Panc1 (cell line): ENCODE measurements at regions not wholly inside any gene's neighbourhood (a gene's known extent, or its start where the extent isn't known, plus 50 kb on each side); places are given as distances from the start of the nearest gene placed in this dataset.

Experiments used
- ATAC-seq: fragments of 200-7000 bp; cut with Tn5 transposase; 2 replicates; pipeline ENCODE4 v1.9.1; 2020; ENCODE audit warnings: mild to moderate bottlenecking, moderate library complexity
- BruUV-seq: library from RNA; stranded (reverse); fragments of 400-500 nt; replicated peaks from 2 replicates; lab custom pipeline; 2021; lab: Mats Ljungman, UMichigan
- CTCF ChIA-PET: fragments of 300-600 bp; sonication (Branson Sonifier 250); formaldehyde crosslinking; loops from one replicate; lab custom pipeline; 2022; ENCODE audit warnings: antibody characterized with exemption; lab: Charles Lee
- POLR2A ChIA-PET: fragments of 300-600 bp; sonication (Branson Sonifier 250); formaldehyde crosslinking; loops from one replicate; lab custom pipeline; 2022; ENCODE audit warnings: antibody characterized with exemption; lab: Charles Lee
- DNase-seq: peaks from one replicate; pipeline ENCODE4 v3.0.0-alpha.2; 2010; ENCODE audit warnings: low read depth, low spot score
- H3K27ac ChIP-seq: 2 replicates; pipeline ENCODE4 v1.5.1; 2011; ENCODE audit warnings: mild to moderate bottlenecking, low read length, inconsistent platforms
- H3K27me3 ChIP-seq: fragments of 200-500 bp; sonication (Bioruptor generic); 2 replicates; pipeline ENCODE4 v1.6.0; 2014; ENCODE audit warnings: low read length, inconsistent platforms; ENCODE audit not compliant: control insufficient read depth, insufficient read depth
- H3K36me3 ChIP-seq: fragments of 200-500 bp; sonication (Bioruptor generic); 2 replicates; pipeline ENCODE4 v1.5.1; 2014; ENCODE audit warnings: inconsistent platforms, mild to moderate bottlenecking, low read length, moderate library complexity; ENCODE audit not compliant: control insufficient read depth, insufficient read depth
- H3K4me1 ChIP-seq: 2 replicates; pipeline ENCODE4 v1.5.1; 2011; ENCODE audit warnings: inconsistent platforms, mild to moderate bottlenecking, low read length, moderate library complexity; ENCODE audit not compliant: control insufficient read depth, insufficient read depth
- H3K4me3 ChIP-seq, 2 experiments: 2 replicates each; pipeline ENCODE4 v1.5.1; 2011 to 2012; ENCODE audit warnings: low read depth in 2 of 2, low read length in 2 of 2, mild to moderate bottlenecking in 2 of 2, inconsistent platforms in 1 of 2, moderate library complexity in 1 of 2
- H3K9me3 ChIP-seq: fragments of 200-500 bp; sonication (Bioruptor generic); 2 replicates; pipeline ENCODE4 v1.5.1; 2014; ENCODE audit warnings: low read depth, mild to moderate bottlenecking, inconsistent platforms, low read length, moderate library complexity; ENCODE audit not compliant: control insufficient read depth, insufficient read depth
- POLR2AphosphoS5 ChIP-seq: IDR thresholded peaks from 2 replicates; pipeline ENCODE4 v1.6.1; 2012; ENCODE audit warnings: mild to moderate bottlenecking, low read depth, low read length, moderate library complexity
- SIN3A ChIP-seq: IDR thresholded peaks from 2 replicates; pipeline ENCODE4 v1.6.1; 2012; ENCODE audit warnings: low read depth, mild to moderate bottlenecking, low read length, moderate library complexity, borderline replicate concordance; ENCODE audit not compliant: insufficient read depth
- TCF7L2 ChIP-seq: IDR thresholded peaks from 2 replicates; pipeline ENCODE4 v1.6.1; 2011; ENCODE audit warnings: mild to moderate bottlenecking, low read depth, low read length, inconsistent platforms
- in situ Hi-C: cut with HindIII; loops from 2 replicates; pipeline ENCODE4 v1.10.0; 2016; ENCODE audit warnings: low sequenced_read_pairs, low pct_unique_long_range_greater_than_20kb
- intact Hi-C: fragments of 100-400 bp; cut with micrococcal nuclease; formaldehyde crosslinking; loops from one replicate; pipeline ENCODE4 v1.10.0; 2022; ENCODE audit not compliant: unreplicated experiment
- TF ChIP-seq, protein P1 (sequence below), 2 experiments: IDR thresholded peaks; 2 replicates each; pipeline ENCODE4 v1.6.1; 2011 to 2012; ENCODE audit warnings: low read depth in 2 of 2, control low read depth in 1 of 2, low read length in 1 of 2, mild to moderate bottlenecking in 1 of 2, moderate library complexity in 1 of 2; ENCODE audit not compliant: insufficient read depth in 1 of 2
- TF ChIP-seq, protein P2 (sequence below): fragments of 450-650 bp; IDR thresholded peaks from 2 replicates; pipeline ENCODE4 v1.5.1; 2017; ENCODE audit warnings: mild to moderate bottlenecking

DNA sequence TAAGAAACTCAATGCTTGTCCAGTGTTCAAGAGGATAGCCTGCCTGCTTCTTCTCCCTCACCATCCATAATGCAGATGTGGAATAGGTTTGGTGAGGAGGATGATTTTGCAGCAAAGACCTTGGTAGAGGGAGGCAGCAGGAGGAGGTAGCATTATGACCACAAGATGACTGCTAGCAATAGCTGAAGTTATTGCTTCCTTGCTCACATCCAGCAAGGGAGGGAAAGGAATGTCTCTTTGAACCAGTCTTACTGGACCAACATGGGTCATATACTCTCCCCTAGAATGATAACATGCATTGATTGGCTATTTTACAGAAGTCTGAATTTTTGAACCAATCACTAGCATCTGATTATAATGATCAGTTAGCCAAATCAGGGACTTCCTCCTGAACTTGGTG, 607.6 kb downstream of the EBF1 start:
- intact Hi-C loops (no loop called here), in situ Hi-C loops (no loop called here)
- Histone ChIP-seq H3K9me3 (no peaks in the 10 kb centered on the region), H3K36me3 (no peaks in the 10 kb centered on the region; the same call in 1 of the 2 replicates), H3K27ac (no peak overlapping the region), H3K4me3 (no peak overlapping the region), H3K4me1 (no peaks in the 10 kb centered on the region), H3K27me3 (no peaks in the 10 kb centered on the region)
- ChIA-PET CTCF (no interaction called here), POLR2A (no interaction called here)
- TF ChIP-seq SIN3A = no peak
- TF ChIP-seq, protein P1, sequence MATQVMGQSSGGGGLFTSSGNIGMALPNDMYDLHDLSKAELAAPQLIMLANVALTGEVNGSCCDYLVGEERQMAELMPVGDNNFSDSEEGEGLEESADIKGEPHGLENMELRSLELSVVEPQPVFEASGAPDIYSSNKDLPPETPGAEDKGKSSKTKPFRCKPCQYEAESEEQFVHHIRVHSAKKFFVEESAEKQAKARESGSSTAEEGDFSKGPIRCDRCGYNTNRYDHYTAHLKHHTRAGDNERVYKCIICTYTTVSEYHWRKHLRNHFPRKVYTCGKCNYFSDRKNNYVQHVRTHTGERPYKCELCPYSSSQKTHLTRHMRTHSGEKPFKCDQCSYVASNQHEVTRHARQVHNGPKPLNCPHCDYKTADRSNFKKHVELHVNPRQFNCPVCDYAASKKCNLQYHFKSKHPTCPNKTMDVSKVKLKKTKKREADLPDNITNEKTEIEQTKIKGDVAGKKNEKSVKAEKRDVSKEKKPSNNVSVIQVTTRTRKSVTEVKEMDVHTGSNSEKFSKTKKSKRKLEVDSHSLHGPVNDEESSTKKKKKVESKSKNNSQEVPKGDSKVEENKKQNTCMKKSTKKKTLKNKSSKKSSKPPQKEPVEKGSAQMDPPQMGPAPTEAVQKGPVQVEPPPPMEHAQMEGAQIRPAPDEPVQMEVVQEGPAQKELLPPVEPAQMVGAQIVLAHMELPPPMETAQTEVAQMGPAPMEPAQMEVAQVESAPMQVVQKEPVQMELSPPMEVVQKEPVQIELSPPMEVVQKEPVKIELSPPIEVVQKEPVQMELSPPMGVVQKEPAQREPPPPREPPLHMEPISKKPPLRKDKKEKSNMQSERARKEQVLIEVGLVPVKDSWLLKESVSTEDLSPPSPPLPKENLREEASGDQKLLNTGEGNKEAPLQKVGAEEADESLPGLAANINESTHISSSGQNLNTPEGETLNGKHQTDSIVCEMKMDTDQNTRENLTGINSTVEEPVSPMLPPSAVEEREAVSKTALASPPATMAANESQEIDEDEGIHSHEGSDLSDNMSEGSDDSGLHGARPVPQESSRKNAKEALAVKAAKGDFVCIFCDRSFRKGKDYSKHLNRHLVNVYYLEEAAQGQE (IDR thresholded peaks at IDR 0.05; ENCODE audit: insufficient read depth in 1 of 2, low read depth in 2 of 2, low read length in 1 of 2) = no peak
- ATAC-seq (no peak), DNase-seq (no peak)
- BruUV-seq = no TSS peak

DNA sequence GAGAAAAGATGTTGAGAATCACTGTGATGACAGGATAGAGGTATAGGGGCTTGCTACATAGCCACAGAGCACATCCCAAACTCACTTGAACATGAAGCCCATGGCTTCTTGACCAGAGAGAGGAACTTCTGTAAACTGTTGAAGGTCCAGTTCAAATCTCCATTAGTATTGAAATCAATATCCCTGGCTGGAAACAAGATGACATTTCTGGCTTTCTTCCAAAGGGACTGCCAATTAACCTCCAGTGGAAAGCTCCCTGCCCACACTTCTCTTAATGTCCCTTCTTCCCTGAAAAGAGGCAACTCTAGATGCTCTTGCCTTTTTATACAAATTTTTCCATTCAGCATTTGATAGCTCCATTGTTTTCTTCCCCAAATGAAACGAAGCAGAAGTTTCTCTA, 612.1 kb downstream of the EBF1 start:
- POLR2A ChIA-PET = no interaction called here
- TF ChIP-seq, protein P2, sequence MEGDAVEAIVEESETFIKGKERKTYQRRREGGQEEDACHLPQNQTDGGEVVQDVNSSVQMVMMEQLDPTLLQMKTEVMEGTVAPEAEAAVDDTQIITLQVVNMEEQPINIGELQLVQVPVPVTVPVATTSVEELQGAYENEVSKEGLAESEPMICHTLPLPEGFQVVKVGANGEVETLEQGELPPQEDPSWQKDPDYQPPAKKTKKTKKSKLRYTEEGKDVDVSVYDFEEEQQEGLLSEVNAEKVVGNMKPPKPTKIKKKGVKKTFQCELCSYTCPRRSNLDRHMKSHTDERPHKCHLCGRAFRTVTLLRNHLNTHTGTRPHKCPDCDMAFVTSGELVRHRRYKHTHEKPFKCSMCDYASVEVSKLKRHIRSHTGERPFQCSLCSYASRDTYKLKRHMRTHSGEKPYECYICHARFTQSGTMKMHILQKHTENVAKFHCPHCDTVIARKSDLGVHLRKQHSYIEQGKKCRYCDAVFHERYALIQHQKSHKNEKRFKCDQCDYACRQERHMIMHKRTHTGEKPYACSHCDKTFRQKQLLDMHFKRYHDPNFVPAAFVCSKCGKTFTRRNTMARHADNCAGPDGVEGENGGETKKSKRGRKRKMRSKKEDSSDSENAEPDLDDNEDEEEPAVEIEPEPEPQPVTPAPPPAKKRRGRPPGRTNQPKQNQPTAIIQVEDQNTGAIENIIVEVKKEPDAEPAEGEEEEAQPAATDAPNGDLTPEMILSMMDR = no peak
- TF ChIP-seq, protein P1 (IDR thresholded peaks at IDR 0.05; ENCODE audit: insufficient read depth in 1 of 2, low read depth in 2 of 2, low read length in 1 of 2) = no peak
- TF ChIP-seq TCF7L2 = no peak
- TF ChIP-seq POLR2AphosphoS5 = no peak
- no peak for TF ChIP-seq SIN3A
- Histone ChIP-seq H3K27me3 (no peaks in the 10 kb centered on the region), H3K4me3 (no peak overlapping the region), H3K27ac (no peak overlapping the region), H3K4me1 (no peaks in the 10 kb centered on the region), H3K9me3 (no peaks in the 10 kb centered on the region), H3K36me3 (no peaks in the 10 kb centered on the region; the same call in 1 of the 2 replicates)
- intact Hi-C loops = no loop called here
- CTCF ChIA-PET = no interaction called here
- no peak for ATAC-seq
- in situ Hi-C loops = no loop called here
- BruUV-seq = no TSS peak
- no peak for DNase-seq
